Panc1 (cell line): ENCODE measurements at regions not wholly inside any gene's neighbourhood (a gene's known extent, or its start where the extent isn't known, plus 50 kb on each side); places are given as distances from the start of the nearest gene placed in this dataset.

Experiments
- ATAC-seq: fragments of 200-7000 bp; cut with Tn5 transposase; 2 replicates; pipeline ENCODE4 v1.9.1; 2020; ENCODE audit warnings: mild to moderate bottlenecking, moderate library complexity
- BruUV-seq: library from RNA; stranded (reverse); fragments of 400-500 nt; replicated peaks from 2 replicates; lab custom pipeline; 2021; lab: Mats Ljungman, UMichigan
- CTCF ChIA-PET: fragments of 300-600 bp; sonication (Branson Sonifier 250); formaldehyde crosslinking; loops from one replicate; lab custom pipeline; 2022; ENCODE audit warnings: antibody characterized with exemption; lab: Charles Lee
- POLR2A ChIA-PET: fragments of 300-600 bp; sonication (Branson Sonifier 250); formaldehyde crosslinking; loops from one replicate; lab custom pipeline; 2022; ENCODE audit warnings: antibody characterized with exemption; lab: Charles Lee
- DNase-seq: peaks from one replicate; pipeline ENCODE4 v3.0.0-alpha.2; 2010; ENCODE audit warnings: low read depth, low spot score
- H3K27ac ChIP-seq: 2 replicates; pipeline ENCODE4 v1.5.1; 2011; ENCODE audit warnings: mild to moderate bottlenecking, low read length, inconsistent platforms
- H3K27me3 ChIP-seq: fragments of 200-500 bp; sonication (Bioruptor generic); 2 replicates; pipeline ENCODE4 v1.6.0; 2014; ENCODE audit warnings: low read length, inconsistent platforms; ENCODE audit not compliant: control insufficient read depth, insufficient read depth
- H3K36me3 ChIP-seq: fragments of 200-500 bp; sonication (Bioruptor generic); 2 replicates; pipeline ENCODE4 v1.5.1; 2014; ENCODE audit warnings: inconsistent platforms, mild to moderate bottlenecking, low read length, moderate library complexity; ENCODE audit not compliant: control insufficient read depth, insufficient read depth
- H3K4me1 ChIP-seq: 2 replicates; pipeline ENCODE4 v1.5.1; 2011; ENCODE audit warnings: inconsistent platforms, mild to moderate bottlenecking, low read length, moderate library complexity; ENCODE audit not compliant: control insufficient read depth, insufficient read depth
- H3K4me3 ChIP-seq, 2 experiments: 2 replicates each; pipeline ENCODE4 v1.5.1; 2011 to 2012; ENCODE audit warnings: low read depth in 2 of 2, low read length in 2 of 2, mild to moderate bottlenecking in 2 of 2, inconsistent platforms in 1 of 2, moderate library complexity in 1 of 2
- H3K9me3 ChIP-seq: fragments of 200-500 bp; sonication (Bioruptor generic); 2 replicates; pipeline ENCODE4 v1.5.1; 2014; ENCODE audit warnings: low read depth, mild to moderate bottlenecking, inconsistent platforms, low read length, moderate library complexity; ENCODE audit not compliant: control insufficient read depth, insufficient read depth
- POLR2AphosphoS5 ChIP-seq: IDR thresholded peaks from 2 replicates; pipeline ENCODE4 v1.6.1; 2012; ENCODE audit warnings: mild to moderate bottlenecking, low read depth, low read length, moderate library complexity
- SIN3A ChIP-seq: IDR thresholded peaks from 2 replicates; pipeline ENCODE4 v1.6.1; 2012; ENCODE audit warnings: low read depth, mild to moderate bottlenecking, low read length, moderate library complexity, borderline replicate concordance; ENCODE audit not compliant: insufficient read depth
- TCF7L2 ChIP-seq: IDR thresholded peaks from 2 replicates; pipeline ENCODE4 v1.6.1; 2011; ENCODE audit warnings: mild to moderate bottlenecking, low read depth, low read length, inconsistent platforms
- in situ Hi-C: cut with HindIII; loops from 2 replicates; pipeline ENCODE4 v1.10.0; 2016; ENCODE audit warnings: low sequenced_read_pairs, low pct_unique_long_range_greater_than_20kb
- intact Hi-C: fragments of 100-400 bp; cut with micrococcal nuclease; formaldehyde crosslinking; loops from one replicate; pipeline ENCODE4 v1.10.0; 2022; ENCODE audit not compliant: unreplicated experiment
- TF ChIP-seq, protein P1 (sequence below): fragments of 450-650 bp; IDR thresholded peaks from 2 replicates; pipeline ENCODE4 v1.5.1; 2017; ENCODE audit warnings: mild to moderate bottlenecking
- TF ChIP-seq, protein P2 (sequence below), 2 experiments: IDR thresholded peaks; 2 replicates each; pipeline ENCODE4 v1.6.1; 2011 to 2012; ENCODE audit warnings: low read depth in 2 of 2, control low read depth in 1 of 2, low read length in 1 of 2, mild to moderate bottlenecking in 1 of 2, moderate library complexity in 1 of 2; ENCODE audit not compliant: insufficient read depth in 1 of 2

- H3K27ac ChIP-seq = no peak overlapping the region
- CTCF ChIA-PET = no interaction called here
- intact Hi-C loops (no loop called here), in situ Hi-C loops (no loop called here)
- no peak for DNase-seq
- no peak for TF ChIP-seq POLR2AphosphoS5
- TF ChIP-seq, protein P1, sequence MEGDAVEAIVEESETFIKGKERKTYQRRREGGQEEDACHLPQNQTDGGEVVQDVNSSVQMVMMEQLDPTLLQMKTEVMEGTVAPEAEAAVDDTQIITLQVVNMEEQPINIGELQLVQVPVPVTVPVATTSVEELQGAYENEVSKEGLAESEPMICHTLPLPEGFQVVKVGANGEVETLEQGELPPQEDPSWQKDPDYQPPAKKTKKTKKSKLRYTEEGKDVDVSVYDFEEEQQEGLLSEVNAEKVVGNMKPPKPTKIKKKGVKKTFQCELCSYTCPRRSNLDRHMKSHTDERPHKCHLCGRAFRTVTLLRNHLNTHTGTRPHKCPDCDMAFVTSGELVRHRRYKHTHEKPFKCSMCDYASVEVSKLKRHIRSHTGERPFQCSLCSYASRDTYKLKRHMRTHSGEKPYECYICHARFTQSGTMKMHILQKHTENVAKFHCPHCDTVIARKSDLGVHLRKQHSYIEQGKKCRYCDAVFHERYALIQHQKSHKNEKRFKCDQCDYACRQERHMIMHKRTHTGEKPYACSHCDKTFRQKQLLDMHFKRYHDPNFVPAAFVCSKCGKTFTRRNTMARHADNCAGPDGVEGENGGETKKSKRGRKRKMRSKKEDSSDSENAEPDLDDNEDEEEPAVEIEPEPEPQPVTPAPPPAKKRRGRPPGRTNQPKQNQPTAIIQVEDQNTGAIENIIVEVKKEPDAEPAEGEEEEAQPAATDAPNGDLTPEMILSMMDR = no peak
- no peak for TF ChIP-seq TCF7L2
- TF ChIP-seq, protein P2, sequence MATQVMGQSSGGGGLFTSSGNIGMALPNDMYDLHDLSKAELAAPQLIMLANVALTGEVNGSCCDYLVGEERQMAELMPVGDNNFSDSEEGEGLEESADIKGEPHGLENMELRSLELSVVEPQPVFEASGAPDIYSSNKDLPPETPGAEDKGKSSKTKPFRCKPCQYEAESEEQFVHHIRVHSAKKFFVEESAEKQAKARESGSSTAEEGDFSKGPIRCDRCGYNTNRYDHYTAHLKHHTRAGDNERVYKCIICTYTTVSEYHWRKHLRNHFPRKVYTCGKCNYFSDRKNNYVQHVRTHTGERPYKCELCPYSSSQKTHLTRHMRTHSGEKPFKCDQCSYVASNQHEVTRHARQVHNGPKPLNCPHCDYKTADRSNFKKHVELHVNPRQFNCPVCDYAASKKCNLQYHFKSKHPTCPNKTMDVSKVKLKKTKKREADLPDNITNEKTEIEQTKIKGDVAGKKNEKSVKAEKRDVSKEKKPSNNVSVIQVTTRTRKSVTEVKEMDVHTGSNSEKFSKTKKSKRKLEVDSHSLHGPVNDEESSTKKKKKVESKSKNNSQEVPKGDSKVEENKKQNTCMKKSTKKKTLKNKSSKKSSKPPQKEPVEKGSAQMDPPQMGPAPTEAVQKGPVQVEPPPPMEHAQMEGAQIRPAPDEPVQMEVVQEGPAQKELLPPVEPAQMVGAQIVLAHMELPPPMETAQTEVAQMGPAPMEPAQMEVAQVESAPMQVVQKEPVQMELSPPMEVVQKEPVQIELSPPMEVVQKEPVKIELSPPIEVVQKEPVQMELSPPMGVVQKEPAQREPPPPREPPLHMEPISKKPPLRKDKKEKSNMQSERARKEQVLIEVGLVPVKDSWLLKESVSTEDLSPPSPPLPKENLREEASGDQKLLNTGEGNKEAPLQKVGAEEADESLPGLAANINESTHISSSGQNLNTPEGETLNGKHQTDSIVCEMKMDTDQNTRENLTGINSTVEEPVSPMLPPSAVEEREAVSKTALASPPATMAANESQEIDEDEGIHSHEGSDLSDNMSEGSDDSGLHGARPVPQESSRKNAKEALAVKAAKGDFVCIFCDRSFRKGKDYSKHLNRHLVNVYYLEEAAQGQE (IDR thresholded peaks at IDR 0.05; ENCODE audit: insufficient read depth in 1 of 2, low read depth in 2 of 2, low read length in 1 of 2) = no peak
- TF ChIP-seq SIN3A = no peak
- POLR2A ChIA-PET = no interaction called here
- no peak overlapping the region for H3K4me3 ChIP-seq
- H3K36me3 ChIP-seq = no peaks in the 10 kb centered on the region
- no peak for ATAC-seq
- no peaks in the 10 kb centered on the region; the same call in 1 of the 2 replicates for H3K4me1 ChIP-seq
- no peaks in the 10 kb centered on the region for H3K9me3 ChIP-seq
- no TSS peak for BruUV-seq
- no peaks in the 10 kb centered on the region for H3K27me3 ChIP-seq
Measured at GRCh38 chr20:50393242-50393641, 116.9 kb upstream of the PTPN1 start.

GRCh38 chr20:50393990-50394561 lies 116.1 kb upstream of the PTPN1 start:
- Histone ChIP-seq H3K4me3 (no peak overlapping the region), H3K36me3 (no peaks in the 10 kb centered on the region), H3K4me1 (peaks cover 5% of the 10 kb centered on the region), H3K27ac (no peak overlapping the region), H3K9me3 (no peaks in the 10 kb centered on the region), H3K27me3 (no peaks in the 10 kb centered on the region)
- in situ Hi-C loops = no loop called here
- no peak for DNase-seq
- ATAC-seq = no peak
- ChIA-PET POLR2A (no interaction called here), CTCF (no interaction called here)
- BruUV-seq = no TSS peak
- TF ChIP-seq, protein P1 = no peak
- TF ChIP-seq TCF7L2 = no peak
- no peak for TF ChIP-seq POLR2AphosphoS5
- TF ChIP-seq SIN3A = no peak
- TF ChIP-seq, protein P2 (IDR thresholded peaks at IDR 0.05; ENCODE audit: insufficient read depth in 1 of 2, low read depth in 2 of 2, low read length in 1 of 2) = no peak
- intact Hi-C loops = no loop called here
